A549 (cell line): ENCODE measurements at regions not wholly inside any gene's neighbourhood (a gene's known extent, or its start where the extent isn't known, plus 50 kb on each side); places are given as distances from the start of the nearest gene placed in this dataset.

Experiments used
- ATAC-seq, 2 experiments: fragments of 200-7000 bp in 1 of 2; fragments of >200 bp in 1 of 2; cut with Nextera tagmentation in 1 of 2; cut with Tn5 transposase in 1 of 2; 3 replicates each; pipeline versions ENCODE4 v1.8.0 to v1.9.1; 2018 to 2020; ENCODE audit warnings: mild to moderate bottlenecking in 1 of 2, moderate library complexity in 1 of 2
- CTCF ChIA-PET: fragments of 300-600 bp; sonication (Branson Sonifier 250); formaldehyde crosslinking; extraction: SDS; loops from one replicate; lab custom pipeline; 2021; ENCODE audit warnings: antibody characterized with exemption, inconsistent platforms; lab: Yijun Ruan, JAX
- POLR2A ChIA-PET: fragments of 350-600 bp; formaldehyde crosslinking; extraction: SDS; loops from one replicate; lab custom pipeline; 2021; ENCODE audit warnings: antibody characterized with exemption, inconsistent platforms; lab: Yijun Ruan, JAX
- DNase-seq, 2 experiments: peaks; one replicate each; pipeline versions ENCODE4 v3.0.0 to v3.0.0-alpha.2; 2011 to 2016; ENCODE audit warnings: low read depth in 1 of 2, low spot score in 1 of 2
- FAIRE-seq: peaks from 2 replicates; lab custom pipeline; 2011; peaks lifted over from hg19 to GRCh38; lab: Jason Lieb, UNC
- H3K27ac ChIP-seq, 2 experiments: fragments of >200 bp; sonication (Bioruptor Twin); formaldehyde crosslinking; 3 replicates each; pipeline ENCODE4 v1.5.1; 2016 to 2017
- H3K4me1 ChIP-seq: fragments of >200 bp; sonication (Bioruptor Twin); formaldehyde crosslinking; 3 replicates; pipeline ENCODE4 v1.6.1; 2016
- H3K4me2 ChIP-seq: fragments of >200 bp; sonication (Bioruptor Twin); formaldehyde crosslinking; 3 replicates; pipeline ENCODE4 v1.6.1; 2016
- H3K4me3 ChIP-seq: fragments of >200 bp; sonication (Bioruptor Twin); formaldehyde crosslinking; 3 replicates; pipeline ENCODE4 v1.5.1; 2016
- H3K9me3 ChIP-seq: fragments of >200 bp; sonication (Bioruptor Twin); formaldehyde crosslinking; 3 replicates; pipeline ENCODE4 v1.6.1; 2016
- BHLHE40 ChIP-seq: IDR thresholded peaks from 2 replicates; pipeline ENCODE4 v1.6.1; 2012; ENCODE audit warnings: low read depth, low read length, inconsistent platforms
- CBX2 ChIP-seq: fragments of 200-600 bp; sonication (generic); IDR thresholded peaks from 2 replicates; pipeline ENCODE4 v1.6.1; 2016; ENCODE audit warnings: low read depth, mild to moderate bottlenecking, borderline replicate concordance
- CHD2 ChIP-seq: fragments of 150-350 bp; IDR thresholded peaks from 2 replicates; pipeline ENCODE4 v1.6.1; 2014; ENCODE audit warnings: low read length; ENCODE audit not compliant: partially characterized antibody
- CTCF ChIP-seq: fragments of >200 bp; sonication (Bioruptor Twin); formaldehyde crosslinking; IDR thresholded peaks from 3 replicates; pipeline ENCODE4 v1.5.1; 2016
- EHF ChIP-seq: fragments of 250-450 bp; sonication (Bioruptor Pico); IDR thresholded peaks from 2 replicates; pipeline ENCODE4 v1.5.0; 2020; ENCODE audit warnings: mild to moderate bottlenecking
- ELK1 ChIP-seq: fragments of 150-350 bp; IDR thresholded peaks from 2 replicates; pipeline ENCODE4 v1.6.1; 2014; ENCODE audit warnings: low read depth, mild to moderate bottlenecking, low read length
- FOSB ChIP-seq: fragments of 250-450 bp; sonication (Bioruptor Pico); IDR thresholded peaks from 2 replicates; pipeline ENCODE4 v1.5.0; 2020; ENCODE audit warnings: mild to moderate bottlenecking, moderate library complexity
- FOXS1 ChIP-seq: fragments of 250-450 bp; sonication (Bioruptor Pico); IDR thresholded peaks from 2 replicates; pipeline ENCODE4 v1.5.0; 2020; ENCODE audit warnings: mild to moderate bottlenecking, moderate library complexity
- GATA3 ChIP-seq: IDR thresholded peaks from 2 replicates; pipeline ENCODE4 v1.6.1; 2012; ENCODE audit warnings: borderline replicate concordance
- HEYL ChIP-seq: fragments of 250-450 bp; sonication (Bioruptor Pico); IDR thresholded peaks from 2 replicates; pipeline ENCODE4 v1.8.0; 2021; ENCODE audit warnings: mild to moderate bottlenecking, moderate library complexity
- HOXA7 ChIP-seq: fragments of 250-450 bp; sonication (Bioruptor Pico); IDR thresholded peaks from 2 replicates; pipeline ENCODE4 v1.5.0; 2020; ENCODE audit warnings: mild to moderate bottlenecking, moderate library complexity
- HOXB13 ChIP-seq: fragments of 250-450 bp; sonication (Bioruptor Pico); IDR thresholded peaks from 2 replicates; pipeline ENCODE4 v1.5.0; 2020; ENCODE audit warnings: low read depth, mild to moderate bottlenecking, moderate library complexity
- JUN ChIP-seq, 2 experiments: fragments of >200 bp; sonication (Bioruptor Twin); formaldehyde crosslinking; IDR thresholded peaks; 2 replicates in 1 of 2; 3 replicates in 1 of 2; pipeline ENCODE4 v1.6.1; 2016 to 2017
- KDM1A ChIP-seq: fragments of 200-600 bp; sonication (generic); IDR thresholded peaks from 2 replicates; pipeline ENCODE4 v1.6.1; 2016; ENCODE audit warnings: low read depth, mild to moderate bottlenecking
- MAFK ChIP-seq: fragments of 450-650 bp; IDR thresholded peaks from 2 replicates; pipeline ENCODE4 v1.6.1; 2014; ENCODE audit not compliant: partially characterized antibody
- MYC ChIP-seq: IDR thresholded peaks from 2 replicates; pipeline ENCODE4 v1.6.1; 2012; ENCODE audit warnings: mild to moderate bottlenecking, inconsistent platforms, low read length, improper control_type of control experiment, borderline replicate concordance
- PBX3 ChIP-seq: IDR thresholded peaks from 2 replicates; pipeline ENCODE4 v1.6.1; 2012
- POLR2AphosphoS2 ChIP-seq: conservative IDR thresholded peaks from 2 replicates; pipeline ENCODE4 v1.6.1; 2012; ENCODE audit warnings: low read length, improper control_type of control experiment, inconsistent platforms
- RCOR1 ChIP-seq: fragments of 150-350 bp; IDR thresholded peaks from 2 replicates; pipeline ENCODE4 v1.6.1; 2014; ENCODE audit warnings: antibody characterized with exemption, low read length, low read depth
- REST ChIP-seq: fragments of 200-600 bp; sonication (generic); IDR thresholded peaks from 2 replicates; pipeline ENCODE4 v1.6.1; 2016; ENCODE audit warnings: antibody characterized with exemption, mild to moderate bottlenecking, moderate library complexity
- RFX5 ChIP-seq: fragments of 450-650 bp; IDR thresholded peaks from 2 replicates; pipeline ENCODE4 v1.7.1; 2014; ENCODE audit warnings: antibody characterized with exemption, mild to moderate bottlenecking, moderate library complexity
- SREBF2 ChIP-seq: fragments of 450-650 bp; IDR thresholded peaks from 2 replicates; pipeline ENCODE4 v1.6.1; 2014; ENCODE audit warnings: mild to moderate bottlenecking, moderate library complexity
- TP53 ChIP-seq: fragments of 250-450 bp; sonication (Bioruptor Pico); IDR thresholded peaks from 2 replicates; pipeline ENCODE4 v1.5.0; 2021; ENCODE audit warnings: mild to moderate bottlenecking, moderate library complexity
- ZSCAN20 ChIP-seq: fragments of 250-450 bp; sonication (Bioruptor Pico); IDR thresholded peaks from 2 replicates; pipeline ENCODE4 v1.8.0; 2022; ENCODE audit warnings: mild to moderate bottlenecking, moderate library complexity
- whole genome bisulfite sequencing: methylation state at CpG from one replicate; pipeline ENCODE4 v1.1.6; 2017; ENCODE audit errors: missing lambda C conversion rate; 5-methylcytosine and 5-hydroxymethylcytosine counted together

- no peak overlapping the region for H3K4me3 ChIP-seq
- no peak overlapping the region for H3K27ac ChIP-seq
- CTCF ChIA-PET: interaction anchor here (0.9 kb wide), 1 partner anchor 39 kb away, joined by 3 read pairs; no protein-coding TSS in a partner anchor
- no peak overlapping the region for H3K4me2 ChIP-seq
- ATAC-seq: no peak
- DNase-seq: no peak
- H3K4me1 ChIP-seq: no peaks in the 10 kb centered on the region
- no peak for FAIRE-seq
- no peaks in the 10 kb centered on the region for H3K9me3 ChIP-seq
- POLR2A ChIA-PET: no interaction called here
- TF ChIP-seq FOXS1 (CRISPR knock-in tag) (no peak), PBX3 (no peak), GATA3 (no peak), ELK1 (no peak), FOSB (CRISPR knock-in tag) (no peak), MYC (no peak), JUN (IDR thresholded peaks at IDR 0.05) (no peak), KDM1A (no peak), MAFK (no peak), SREBF2 (no peak), HEYL (CRISPR knock-in tag) (no peak), REST (no peak), CHD2 (no peak)
- TF ChIP-seq, all 56 proteins: peak for 0
Measured at GRCh38 chr12:34151019-34151418, 128.7 kb downstream of the ALG10 start.

DNA sequence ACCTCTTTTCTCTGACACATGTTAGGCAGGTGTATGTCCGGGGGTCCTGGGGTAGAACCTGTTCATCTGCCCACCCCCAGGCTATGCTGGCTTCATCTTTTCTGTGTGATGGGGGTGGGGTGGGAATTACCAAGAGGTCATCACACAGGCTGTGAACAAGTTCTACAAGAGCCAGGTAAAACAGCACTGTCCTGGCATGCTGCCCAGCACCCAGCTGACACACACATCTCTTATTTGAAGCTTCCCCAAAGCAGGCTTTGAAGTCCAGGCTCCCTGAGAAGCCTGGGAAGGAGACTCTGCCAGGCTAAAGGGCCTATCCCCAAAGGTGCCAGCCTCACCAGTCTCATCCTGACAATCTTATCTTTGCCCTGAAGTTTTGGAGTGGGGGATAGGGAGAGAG lies 141.1 kb downstream of the ALG10 start:
- POLR2A ChIA-PET: no interaction called here
- Histone ChIP-seq H3K4me2 (no peak overlapping the region), H3K4me1 (no peaks in the 10 kb centered on the region), H3K27ac (no peak overlapping the region), H3K4me3 (no peak overlapping the region), H3K9me3 (no peaks in the 10 kb centered on the region)
- CTCF ChIA-PET: interaction anchor here (0.7 to 0.9 kb wide), 2 partner anchors 9 to 10 kb away, joined by 3 read pairs; no protein-coding TSS in a partner anchor
- no peak for TF ChIP-seq RFX5
- no peak for TF ChIP-seq RCOR1
- no peak for TF ChIP-seq MAFK
- TF ChIP-seq ZSCAN20 (CRISPR knock-in tag): no peak
- no peak for TF ChIP-seq TP53 (CRISPR knock-in tag)
- TF ChIP-seq EHF (CRISPR knock-in tag): no peak
- TF ChIP-seq CTCF: no peak
- TF ChIP-seq POLR2AphosphoS2: no peak
- TF ChIP-seq HOXA7 (CRISPR knock-in tag): no peak
- no peak for TF ChIP-seq HOXB13 (CRISPR knock-in tag)
- TF ChIP-seq CBX2: no peak
- TF ChIP-seq BHLHE40: no peak
- TF ChIP-seq REST: no peak
- TF ChIP-seq PBX3: no peak
- TF ChIP-seq HEYL (CRISPR knock-in tag): no peak
- TF ChIP-seq FOXS1 (CRISPR knock-in tag): no peak
- ATAC-seq (no peak), DNase-seq (no peak), FAIRE-seq (no peak)
- WGBS: 10% methylated on average over 1 of the region's 1 CpG
